SKM-1 (cell line): ENCODE measurements at regions not wholly inside any gene's neighbourhood (a gene's known extent, or its start where the extent isn't known, plus 50 kb on each side); places are given as distances from the start of the nearest gene placed in this dataset.
"Not testable (repeated sequence)": the region's sequence is repeated elsewhere in the genome, so short reads cannot be mapped to it uniquely, and the experiment has no call there.

Source experiments
- DNase-seq: peaks from one replicate; lab custom pipeline; 2025; ENCODE audit not compliant: unreplicated experiment; lab: John Stamatoyannopoulos, UW

DNA sequence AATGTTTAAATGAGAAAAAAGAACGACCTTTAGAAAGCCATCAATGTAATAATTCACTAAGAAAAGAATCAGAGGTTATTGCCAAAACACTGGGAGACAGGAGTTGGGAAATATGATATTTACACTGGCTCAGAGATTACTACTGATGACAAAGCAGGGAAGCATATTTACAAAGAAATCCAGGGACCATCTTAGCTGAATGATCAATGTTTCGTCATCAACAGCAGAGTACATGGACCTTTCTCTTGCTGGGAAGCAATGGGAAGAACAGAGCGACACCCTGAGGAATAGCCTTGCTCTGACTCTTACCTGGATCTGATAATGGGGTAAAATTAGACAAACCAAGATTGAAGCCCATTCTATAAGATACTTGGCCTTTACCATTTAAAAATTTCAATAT lies 1293.5 kb downstream of the XPNPEP1 start:
- no peak for DNase-seq

- DNase-seq: no peak
Measured at GRCh38 chr10:108624052-108624451, 1299.3 kb downstream of the XPNPEP1 start.

DNA sequence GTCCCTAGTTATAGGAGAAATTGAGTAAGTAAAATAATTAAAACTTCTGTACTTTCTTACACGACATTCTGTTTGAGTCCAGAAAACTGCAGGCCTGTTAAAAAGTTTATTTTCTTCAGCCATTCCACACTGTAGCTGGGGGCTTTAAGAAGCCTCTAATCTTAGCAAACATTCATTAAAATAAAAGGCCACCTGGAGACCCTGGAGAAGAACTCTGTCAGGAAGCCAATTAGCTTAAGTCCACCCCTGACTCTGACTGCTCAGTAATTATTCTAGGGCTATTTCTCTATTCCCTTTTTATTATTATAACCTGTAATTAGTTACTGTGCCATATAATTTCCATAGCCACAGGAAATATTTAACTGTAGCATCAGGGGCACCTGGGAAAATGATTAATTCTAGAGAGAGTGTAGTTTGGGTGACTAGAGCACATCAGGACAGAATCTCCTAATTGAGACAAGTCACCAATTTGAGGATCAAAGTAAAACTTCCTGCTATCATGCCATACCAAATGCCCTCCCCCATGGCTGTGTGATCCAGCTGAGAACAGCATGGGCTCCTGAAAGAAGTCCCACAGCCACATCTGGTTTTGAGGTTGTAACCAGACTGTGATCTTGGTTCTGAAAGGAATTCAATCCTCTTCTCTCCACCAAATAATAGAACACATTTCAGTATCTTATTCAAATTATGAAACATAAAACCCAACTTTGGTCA lies 1302.3 kb downstream of the XPNPEP1 start:
- no peak for DNase-seq

GRCh38 chr10:108616559-108617285 lies 1306.6 kb downstream of the XPNPEP1 start:
- no peak for DNase-seq

DNA sequence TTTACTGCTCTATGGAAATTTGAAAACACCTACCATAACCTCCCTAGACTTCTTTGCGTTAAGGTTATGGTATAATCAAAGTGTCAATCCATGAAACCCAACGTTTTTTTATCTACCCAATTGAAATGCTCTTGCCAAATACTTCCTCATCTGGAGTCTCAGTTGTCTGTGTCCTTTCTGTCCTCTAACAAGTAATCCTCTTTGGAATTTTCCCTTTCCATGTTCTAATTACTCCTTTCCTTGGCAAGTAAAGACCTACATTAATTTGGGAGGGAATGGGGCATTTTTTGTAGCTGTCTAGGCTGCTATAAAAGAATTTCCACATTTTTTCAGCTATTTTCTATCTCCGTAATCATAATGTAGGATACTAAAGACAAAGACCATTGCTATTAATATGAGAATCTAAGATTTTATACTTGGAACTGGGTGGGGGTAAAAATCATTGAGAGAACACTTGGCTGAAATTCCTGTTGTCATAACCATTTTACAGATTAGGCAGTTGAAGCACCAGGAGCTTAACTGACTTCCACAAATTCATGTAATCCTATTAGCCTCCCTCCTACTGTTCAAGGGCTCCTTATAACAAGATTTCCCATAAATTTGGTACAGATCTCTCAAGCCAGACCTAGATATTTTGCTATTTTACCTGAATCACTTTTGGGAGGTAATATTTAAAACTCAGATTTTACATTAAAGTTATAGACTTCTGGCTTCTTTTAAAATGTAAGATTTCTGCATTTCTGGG lies 1307.6 kb downstream of the XPNPEP1 start:
- DNase-seq: no peak

GRCh38 chr10:108612485-108612884 lies 1310.8 kb downstream of the XPNPEP1 start:
- no peak for DNase-seq

GRCh38 chr10:108608860-108609259 lies 1314.5 kb downstream of the XPNPEP1 start:
- DNase-seq: no peak

GRCh38 chr10:108601851-108602250 lies 1321.5 kb downstream of the XPNPEP1 start:
- no peak for DNase-seq

- DNase-seq: not testable (repeated sequence)
Measured at GRCh38 chr10:108600511-108600910, 1322.8 kb downstream of the XPNPEP1 start.

DNA sequence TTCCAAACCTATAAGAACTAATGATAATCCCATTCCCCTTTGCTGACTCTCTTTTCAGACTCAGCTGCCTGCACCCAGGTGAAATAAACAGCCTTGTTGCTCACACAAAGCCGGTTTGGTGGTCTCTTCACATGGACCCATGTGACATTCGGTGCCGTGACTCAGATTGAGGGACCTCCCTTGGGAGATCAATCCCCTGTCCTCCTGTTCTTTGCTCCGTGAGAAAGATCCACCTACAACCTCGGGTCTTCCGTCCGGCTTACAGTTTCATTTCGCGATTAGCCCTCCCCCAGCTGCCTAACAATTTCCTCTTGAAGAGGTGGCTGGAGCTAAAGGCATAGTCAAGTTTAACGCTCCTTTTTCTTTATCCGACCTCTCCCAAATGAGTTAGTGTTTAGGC lies 1324.0 kb downstream of the XPNPEP1 start:
- DNase-seq: not testable (repeated sequence)

- no peak for DNase-seq
Measured at GRCh38 chr10:108598831-108599230, 1324.5 kb downstream of the XPNPEP1 start.

GRCh38 chr10:108598320-108598695 lies 1325.0 kb downstream of the XPNPEP1 start:
- DNase-seq: no peak

GRCh38 chr10:108597657-108598319 lies 1325.5 kb downstream of the XPNPEP1 start:
- DNase-seq: no peak

DNA sequence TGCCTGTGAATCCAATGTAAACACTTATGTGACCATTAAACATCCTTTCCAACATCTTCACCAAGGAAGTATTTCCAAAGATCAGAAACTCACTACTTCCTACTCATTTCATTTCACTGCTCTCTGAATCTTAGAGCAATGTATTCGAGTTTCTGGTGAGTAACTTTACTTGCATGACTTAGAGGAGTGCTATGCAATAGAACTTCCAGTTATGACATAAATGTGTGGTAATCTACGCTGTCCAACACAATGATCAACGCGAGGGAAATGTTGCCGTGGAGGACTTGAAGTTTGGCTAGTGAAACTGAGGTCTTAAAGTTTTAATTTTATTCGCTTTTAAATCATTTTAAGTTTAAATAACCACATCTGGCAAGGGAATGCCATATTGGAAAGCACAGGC lies 1326.3 kb downstream of the XPNPEP1 start:
- no peak for DNase-seq

- no peak for DNase-seq
Measured at GRCh38 chr10:108592956-108593355, 1330.4 kb downstream of the XPNPEP1 start.

- DNase-seq: no peak
Measured at GRCh38 chr10:108591417-108591816, 1331.9 kb downstream of the XPNPEP1 start.

DNA sequence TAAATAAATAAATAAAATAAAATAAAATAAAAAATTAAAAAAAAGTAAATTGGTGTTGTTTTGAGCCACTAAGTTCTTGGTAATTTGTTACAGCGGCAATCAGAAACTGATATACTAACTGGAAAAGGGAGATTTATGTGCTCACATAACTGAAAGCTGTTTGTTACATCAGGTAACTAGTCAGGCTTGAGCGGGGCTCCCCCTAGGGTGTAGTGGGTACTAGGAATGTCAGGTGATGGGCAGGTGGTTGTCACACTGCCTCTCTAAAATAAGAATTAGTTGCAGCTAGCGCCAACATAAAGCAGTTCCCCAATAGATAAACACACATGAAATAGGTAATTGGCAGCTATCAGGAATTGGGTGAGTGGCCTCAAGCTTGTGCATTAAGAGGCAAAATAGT lies 1336.9 kb downstream of the XPNPEP1 start:
- no peak for DNase-seq

DNA sequence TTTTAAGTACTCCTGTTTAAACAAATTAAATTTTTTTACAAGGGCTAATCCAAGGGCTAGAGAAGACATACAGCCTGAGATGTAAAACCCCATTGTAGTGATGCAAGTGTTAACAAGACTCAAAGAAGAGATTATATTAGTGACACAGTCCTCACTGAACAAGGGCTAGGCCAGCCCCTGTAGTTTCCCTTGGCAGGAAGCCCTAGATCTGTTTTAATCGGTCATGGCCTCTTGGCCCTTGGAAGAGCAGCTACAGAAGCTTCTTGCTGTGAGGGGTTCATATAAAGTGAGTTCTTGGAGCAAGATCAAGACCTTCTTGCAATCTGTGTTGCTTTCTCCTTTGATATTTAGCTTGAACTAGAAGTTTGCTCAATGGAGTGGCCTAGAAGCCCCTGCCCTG lies 1339.4 kb downstream of the XPNPEP1 start:
- DNase-seq: no peak

DNA sequence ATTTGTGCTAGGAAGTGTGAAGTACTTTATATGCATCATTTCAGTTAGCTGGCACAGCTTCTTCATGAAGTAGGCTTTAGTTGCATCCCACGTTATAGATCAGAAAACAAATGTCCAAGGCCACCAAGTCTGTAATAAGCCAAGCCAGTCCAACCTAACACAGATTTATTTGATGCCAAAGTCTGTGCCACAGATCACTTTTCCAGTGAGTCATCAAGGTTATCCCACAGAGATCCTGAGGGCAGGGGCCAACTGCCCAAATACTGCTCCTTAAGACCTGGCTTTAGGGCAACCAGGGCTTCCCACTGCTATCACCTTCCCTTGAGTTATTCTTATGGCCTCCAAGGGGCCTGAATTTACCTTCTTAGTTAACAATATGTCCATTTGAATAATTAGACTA lies 1340.4 kb downstream of the XPNPEP1 start:
- DNase-seq: no peak

GRCh38 chr10:108582387-108582786 lies 1340.9 kb downstream of the XPNPEP1 start:
- no peak for DNase-seq

DNA sequence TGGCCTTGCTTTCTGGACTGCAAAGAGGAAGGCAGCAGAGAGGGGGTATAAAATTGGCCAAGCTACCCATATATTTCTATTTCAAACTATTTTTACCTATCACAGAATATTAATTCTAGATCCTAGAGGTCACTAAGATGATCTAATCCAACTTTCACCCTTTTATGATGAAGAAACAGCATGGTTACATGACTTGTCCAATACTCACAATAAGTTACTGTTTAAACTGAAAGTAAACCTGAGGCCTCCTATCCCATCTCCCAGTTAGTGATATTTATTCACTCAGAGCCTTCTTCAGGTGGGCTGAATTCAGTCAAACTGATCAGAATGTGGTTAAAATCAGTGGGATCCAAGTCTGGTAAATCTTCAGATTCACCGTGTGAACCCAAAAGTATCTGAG lies 1345.1 kb downstream of the XPNPEP1 start:
- no peak for DNase-seq
